Rectal smooth muscle tissue (tissue), 1 donor: ENCODE measurements at regions not wholly inside any gene's neighbourhood (a gene's known extent, or its start where the extent isn't known, plus 50 kb on each side); places are given as distances from the start of the nearest gene placed in this dataset.

Source experiments
- H3K27ac ChIP-seq: one replicate; pipeline ENCODE4 v1.7.0; 2013; ENCODE audit warnings: low read depth, low read length, inconsistent platforms
- H3K27me3 ChIP-seq: one replicate; pipeline ENCODE4 v1.7.0; 2013; ENCODE audit warnings: low read length; ENCODE audit not compliant: control insufficient read depth, insufficient read depth
- H3K36me3 ChIP-seq: one replicate; pipeline ENCODE4 v1.7.0; 2013; ENCODE audit warnings: low read length; ENCODE audit not compliant: control insufficient read depth, insufficient read depth
- H3K4me1 ChIP-seq: one replicate; pipeline ENCODE4 v1.7.0; 2013; ENCODE audit warnings: low read length; ENCODE audit not compliant: control insufficient read depth, insufficient read depth
- H3K4me3 ChIP-seq: one replicate; pipeline ENCODE4 v1.7.0; 2013; ENCODE audit warnings: low read length
- H3K9ac ChIP-seq: one replicate; pipeline ENCODE4 v1.7.0; 2013; ENCODE audit warnings: low read length

- no peaks in the 10 kb centered on the region for H3K36me3 ChIP-seq
- H3K27ac ChIP-seq = no peak overlapping the region
- no peaks in the 10 kb centered on the region for H3K27me3 ChIP-seq
- H3K4me1 ChIP-seq = no peaks in the 10 kb centered on the region
- no peak overlapping the region for H3K4me3 ChIP-seq
- H3K9ac ChIP-seq = no peak overlapping the region
Observed at GRCh38 chr19:30268601-30269000, 103.6 kb upstream of the ZNF536 start.

DNA sequence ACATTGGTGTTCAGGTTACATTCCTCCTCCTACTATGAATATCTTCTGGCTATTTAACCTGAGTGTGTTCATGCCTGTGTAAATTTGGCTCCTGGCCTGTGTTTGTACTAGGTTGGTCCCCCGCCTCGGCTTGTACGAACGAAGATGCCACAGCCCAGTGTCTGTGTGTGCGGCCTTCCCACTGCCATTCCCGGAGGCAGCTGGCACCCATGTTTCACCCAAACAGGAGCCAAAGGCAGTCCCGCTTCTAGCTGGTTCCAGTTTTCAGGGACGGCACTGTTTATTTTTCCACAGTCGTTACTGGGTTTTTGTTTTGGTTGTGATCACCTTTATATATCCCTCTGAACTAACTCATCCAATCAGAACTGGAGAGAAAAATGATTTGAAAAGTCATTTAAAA is 102.5 kb upstream of the ZNF536 start:
- Histone ChIP-seq H3K27me3 (no peaks in the 10 kb centered on the region), H3K4me1 (no peaks in the 10 kb centered on the region), H3K36me3 (no peaks in the 10 kb centered on the region), H3K9ac (no peak overlapping the region), H3K4me3 (no peak overlapping the region), H3K27ac (no peak overlapping the region)

GRCh38 chr19:30271816-30272215 is 100.4 kb upstream of the ZNF536 start:
- Histone ChIP-seq H3K9ac (no peak overlapping the region), H3K4me1 (no peaks in the 10 kb centered on the region), H3K27ac (no peak overlapping the region), H3K27me3 (no peaks in the 10 kb centered on the region), H3K36me3 (no peaks in the 10 kb centered on the region), H3K4me3 (no peak overlapping the region)

DNA sequence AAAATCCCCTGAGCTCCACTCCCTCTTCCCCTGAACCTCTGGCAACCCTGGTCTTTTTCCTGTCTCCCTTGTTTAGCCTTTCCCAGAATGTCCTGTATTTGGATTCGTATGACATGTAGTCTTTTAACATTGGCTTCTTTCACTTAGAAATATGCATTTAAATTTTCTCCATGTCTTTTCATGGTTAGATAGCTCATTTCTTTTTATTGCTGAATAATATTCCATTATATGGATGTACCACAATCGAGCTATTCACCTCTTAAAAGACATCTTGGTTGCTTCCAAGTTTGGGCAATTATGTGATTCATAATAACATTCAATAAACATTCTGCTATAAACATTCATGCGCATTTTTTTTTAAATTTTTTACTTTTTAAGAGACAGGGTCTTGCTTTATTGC is 99.6 kb upstream of the ZNF536 start:
- H3K27ac ChIP-seq = no peak overlapping the region
- H3K4me3 ChIP-seq = no peak overlapping the region
- no peak overlapping the region for H3K9ac ChIP-seq
- H3K4me1 ChIP-seq = no peaks in the 10 kb centered on the region
- no peaks in the 10 kb centered on the region for H3K36me3 ChIP-seq
- no peaks in the 10 kb centered on the region for H3K27me3 ChIP-seq

- H3K4me3 ChIP-seq = no peak overlapping the region
- no peaks in the 10 kb centered on the region for H3K36me3 ChIP-seq
- no peak overlapping the region for H3K9ac ChIP-seq
- no peak overlapping the region for H3K27ac ChIP-seq
- no peaks in the 10 kb centered on the region for H3K4me1 ChIP-seq
- no peaks in the 10 kb centered on the region for H3K27me3 ChIP-seq
Observed at GRCh38 chr19:30273184-30273583, 99.0 kb upstream of the ZNF536 start.

DNA sequence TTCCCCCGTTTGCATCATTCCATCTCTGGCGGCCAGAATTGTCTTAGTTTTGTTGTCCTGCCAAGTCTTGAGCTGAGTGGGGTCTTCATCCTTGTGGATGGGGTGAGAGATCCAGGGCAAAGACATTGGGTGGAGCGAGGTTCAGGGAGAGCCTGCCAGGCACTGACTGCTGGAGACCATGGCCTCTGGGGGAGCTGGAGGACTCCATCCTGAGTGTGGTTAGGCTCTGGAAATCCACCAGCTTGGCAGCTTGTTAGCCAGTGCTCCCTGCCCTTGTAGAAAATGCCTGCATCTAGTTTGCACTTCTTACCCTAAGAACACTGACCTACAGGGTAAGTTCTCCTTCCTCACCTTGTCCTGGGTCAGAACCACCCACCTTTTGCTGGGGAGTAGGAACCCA is 97.2 kb upstream of the ZNF536 start:
- no peaks in the 10 kb centered on the region for H3K4me1 ChIP-seq
- H3K27ac ChIP-seq = no peak overlapping the region

DNA sequence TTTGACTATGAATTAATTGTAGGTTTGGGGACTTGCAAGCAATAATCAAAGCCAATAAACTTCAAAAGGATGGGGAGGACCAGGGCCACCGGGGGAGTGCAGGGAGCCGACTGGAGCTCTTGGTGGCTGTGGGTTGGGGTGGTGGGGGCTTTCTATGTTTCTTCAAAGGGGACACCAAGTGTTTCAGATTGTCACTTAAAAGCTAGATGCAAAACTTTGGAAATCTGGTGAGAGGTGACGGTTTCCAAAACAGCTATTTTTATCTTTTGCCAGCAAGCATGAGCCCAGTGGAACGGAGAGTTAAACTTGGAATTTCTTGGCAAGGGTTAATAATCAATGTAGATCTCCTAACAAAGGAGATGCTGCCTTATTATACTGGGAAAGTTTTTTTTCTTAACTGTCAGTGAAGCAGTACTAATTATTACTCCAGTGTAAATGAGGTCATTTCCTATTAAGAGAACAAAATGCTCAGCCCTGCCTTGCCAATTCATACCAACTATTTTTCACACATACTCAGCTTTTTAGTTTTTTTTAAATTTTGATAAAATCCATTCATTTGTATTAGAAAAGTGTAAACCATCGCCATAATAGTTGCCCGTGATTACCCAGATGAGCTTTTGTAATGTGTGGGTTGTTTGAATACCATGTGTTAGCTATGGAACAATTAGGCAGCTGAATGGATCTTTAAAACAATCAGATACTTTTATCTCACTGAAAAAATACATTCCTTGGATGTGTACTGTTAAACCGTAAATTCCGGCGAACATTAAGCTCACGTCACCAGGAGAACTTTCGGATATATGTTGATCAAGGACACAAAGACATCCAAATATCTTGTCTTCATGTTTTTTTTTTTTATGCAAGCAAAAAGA is 95.9 kb upstream of the ZNF536 start:
- H3K9ac ChIP-seq = no peak overlapping the region

More for the DNA sequence above, 97.2 kb upstream of the ZNF536 start:
- Histone ChIP-seq H3K36me3 (no peaks in the 10 kb centered on the region), H3K4me3 (no peak overlapping the region), H3K27me3 (no peaks in the 10 kb centered on the region), H3K9ac (no peak overlapping the region)

DNA sequence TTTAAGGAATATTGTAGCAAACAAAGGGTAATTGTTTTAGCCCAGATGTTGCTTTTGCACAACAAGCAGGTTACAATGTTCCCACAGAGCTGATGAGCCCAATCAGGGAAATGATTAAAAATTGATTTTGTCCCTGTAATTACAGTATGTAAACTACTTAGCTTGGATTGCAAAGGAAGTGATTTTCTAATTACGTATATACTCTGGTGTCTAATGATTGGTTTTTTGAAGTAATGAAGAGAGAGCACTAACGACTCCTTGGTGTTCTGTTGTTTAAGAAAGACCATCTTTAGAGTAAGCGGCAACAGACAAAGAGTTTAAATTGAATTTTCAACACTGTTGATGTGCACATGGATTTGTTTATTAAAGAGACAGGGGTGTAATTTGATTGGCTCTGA is 95.3 kb upstream of the ZNF536 start:
- Histone ChIP-seq H3K9ac (no peak overlapping the region), H3K27me3 (no peaks in the 10 kb centered on the region), H3K4me3 (no peak overlapping the region), H3K4me1 (no peaks in the 10 kb centered on the region), H3K36me3 (no peaks in the 10 kb centered on the region), H3K27ac (no peak overlapping the region)

More for the DNA sequence above, 95.9 kb upstream of the ZNF536 start:
- no peak overlapping the region for H3K27ac ChIP-seq
- H3K36me3 ChIP-seq = no peaks in the 10 kb centered on the region
- no peaks in the 10 kb centered on the region for H3K27me3 ChIP-seq
- H3K4me3 ChIP-seq = no peak overlapping the region
- no peaks in the 10 kb centered on the region for H3K4me1 ChIP-seq

DNA sequence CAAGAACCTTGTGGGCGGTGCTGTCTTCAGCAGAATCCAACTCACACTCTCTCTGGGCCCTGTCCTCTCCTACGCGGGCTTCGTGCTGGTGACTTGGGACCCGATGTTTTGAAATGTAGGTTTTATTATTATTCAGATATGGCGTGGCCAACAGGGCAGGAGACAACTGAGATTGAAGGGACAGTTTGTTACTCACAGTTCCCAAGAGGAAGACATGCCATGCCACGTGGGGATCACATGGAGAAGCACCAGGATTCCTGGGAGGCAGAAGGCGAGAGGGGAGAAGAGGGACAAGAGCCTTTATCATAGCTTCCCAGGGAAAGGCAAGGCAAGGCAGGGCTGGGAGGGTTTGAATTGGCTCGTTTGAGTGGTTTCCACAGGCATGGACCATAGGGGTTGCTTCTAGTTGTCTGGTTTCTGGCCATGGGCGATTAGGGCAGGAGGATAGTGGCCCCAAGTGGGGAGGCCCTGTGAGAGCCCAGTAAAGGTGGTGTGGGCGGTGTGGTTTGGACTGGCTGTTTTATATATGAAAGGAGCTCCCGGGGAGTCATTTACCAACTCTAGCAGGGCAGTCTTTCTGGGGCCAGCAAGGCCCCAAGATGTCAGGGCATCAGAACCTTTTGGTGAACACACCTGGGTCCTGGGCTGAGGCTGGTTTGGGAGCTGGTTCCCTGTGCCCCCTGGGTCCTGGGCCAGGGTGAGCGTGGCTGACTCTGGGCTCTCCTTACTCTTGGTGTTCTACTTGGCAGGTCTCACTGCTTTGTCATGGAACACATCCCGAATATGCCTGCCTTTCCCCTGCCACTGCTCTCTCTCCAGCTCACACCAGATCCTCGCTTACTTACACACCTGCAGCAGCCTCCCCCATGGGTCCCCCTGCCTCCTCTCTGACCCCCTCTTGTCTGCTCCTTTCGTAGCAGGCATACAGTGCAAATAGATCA is 94.0 kb upstream of the ZNF536 start:
- H3K4me1 ChIP-seq = no peaks in the 10 kb centered on the region
- H3K27me3 ChIP-seq = no peaks in the 10 kb centered on the region
- no peaks in the 10 kb centered on the region for H3K36me3 ChIP-seq
- no peak overlapping the region for H3K9ac ChIP-seq
- no peak overlapping the region for H3K27ac ChIP-seq
- no peak overlapping the region for H3K4me3 ChIP-seq

DNA sequence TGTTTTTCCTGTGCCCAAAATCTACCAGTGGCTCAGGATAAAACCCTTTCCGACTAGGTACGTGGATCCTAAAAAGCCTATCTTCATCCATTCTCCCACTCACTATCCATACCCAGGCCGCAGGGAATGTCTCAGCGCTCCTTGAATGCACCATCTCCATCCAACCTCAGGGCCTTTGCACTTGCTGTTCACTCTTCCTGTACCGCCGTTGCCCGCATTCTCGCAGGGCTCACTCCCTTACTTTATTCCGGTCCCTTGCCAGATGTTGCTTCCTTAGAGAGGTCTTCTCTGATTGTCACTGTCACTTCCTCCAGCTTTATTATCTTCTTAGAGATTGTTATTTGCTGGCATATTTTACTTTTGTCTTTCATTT is 93.3 kb upstream of the ZNF536 start:
- Histone ChIP-seq H3K27me3 (no peaks in the 10 kb centered on the region), H3K4me3 (no peak overlapping the region), H3K27ac (no peak overlapping the region), H3K9ac (no peak overlapping the region), H3K36me3 (no peaks in the 10 kb centered on the region), H3K4me1 (no peaks in the 10 kb centered on the region)

DNA sequence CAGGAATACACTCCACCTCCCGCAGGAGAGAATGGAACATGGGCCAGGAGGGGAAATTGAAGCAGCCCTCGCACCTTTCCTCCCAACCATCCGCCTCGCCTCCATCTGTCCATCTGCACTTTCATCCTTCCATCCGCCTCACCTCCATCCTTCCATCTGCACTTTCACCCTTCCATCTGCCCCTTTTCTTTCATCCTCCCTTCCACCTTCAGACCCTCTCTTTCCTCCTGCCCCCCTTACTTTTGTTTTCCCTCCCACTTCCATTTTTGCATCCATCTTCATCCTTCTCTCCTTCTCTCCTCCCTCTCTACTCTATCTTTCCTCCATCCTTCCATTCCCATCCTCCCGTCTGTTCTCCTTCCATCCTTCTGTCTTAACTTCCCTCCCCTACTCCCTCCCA is 92.2 kb upstream of the ZNF536 start:
- Histone ChIP-seq H3K4me3 (no peak overlapping the region), H3K36me3 (no peaks in the 10 kb centered on the region), H3K27ac (no peak overlapping the region), H3K27me3 (no peaks in the 10 kb centered on the region), H3K4me1 (no peaks in the 10 kb centered on the region), H3K9ac (no peak overlapping the region)

- no peak overlapping the region for H3K4me3 ChIP-seq
- H3K9ac ChIP-seq = no peak overlapping the region
- H3K27ac ChIP-seq = no peak overlapping the region
- H3K27me3 ChIP-seq = no peaks in the 10 kb centered on the region
- H3K36me3 ChIP-seq = no peaks in the 10 kb centered on the region
- no peaks in the 10 kb centered on the region for H3K4me1 ChIP-seq
Observed at GRCh38 chr19:30281906-30282305, 90.3 kb upstream of the ZNF536 start.
